Uterus (tissue), 3 donors: ENCODE measurements at regions not wholly inside any gene's neighbourhood (a gene's known extent, or its start where the extent isn't known, plus 50 kb on each side); places are given as distances from the start of the nearest gene placed in this dataset.

ENCODE experiments used
- DNase-seq, 2 donors: peaks; one replicate each; pipeline ENCODE4 v3.0.0-alpha.2; 2019 to 2020
- H3K27ac ChIP-seq, 2 donors: fragments of 200-600 bp; sonication (generic); 1 replicate in 1 of 2; 2 replicates in 1 of 2; pipeline ENCODE4 v1.5.1; 2016 to 2018
- H3K27me3 ChIP-seq, 2 donors: fragments of 200-600 bp; sonication (generic); one replicate each; pipeline ENCODE4 v1.5.1; 2018 to 2019; ENCODE audit warnings: control low read depth in 1 of 2
- H3K36me3 ChIP-seq, 2 donors: fragments of 200-600 bp; sonication (generic); one replicate each; pipeline ENCODE4 v1.5.1; 2019; ENCODE audit warnings: control low read depth in 1 of 2
- H3K4me1 ChIP-seq, 2 donors: fragments of 200-600 bp; sonication (generic); one replicate each; pipeline ENCODE4 v1.5.1; 2018 to 2019; ENCODE audit warnings: control low read depth in 1 of 2
- H3K4me3 ChIP-seq, 2 donors: fragments of 200-600 bp; sonication (generic); 1 replicate in 1 of 2; 2 replicates in 1 of 2; pipeline ENCODE4 v1.5.1; 2018 to 2019; ENCODE audit warnings: mild to moderate bottlenecking in 1 of 2
- H3K9me3 ChIP-seq, 2 donors: fragments of 200-600 bp; sonication (generic); one replicate each; pipeline ENCODE4 v1.5.1; 2019; ENCODE audit warnings: control low read depth in 1 of 2
- POLR2A ChIP-seq, 2 donors: fragments of 450-650 bp; IDR thresholded peaks; one replicate each; pipeline ENCODE4 v1.6.1; 2016; ENCODE audit warnings: antibody characterized with exemption in 2 of 2, mild to moderate bottlenecking in 1 of 2, moderate library complexity in 1 of 2
- intact Hi-C: fragments of 100-400 bp; cut with DNase I; formaldehyde crosslinking; loops from one replicate; pipeline ENCODE4 v1.15.1; 2023; ENCODE audit warnings: low total_unique reads
- TF ChIP-seq, protein P1 (sequence below), 4 experiments: fragments of 200-600 bp in 2 of 4; fragments of 450-650 bp in 2 of 4; sonication (generic) in 2 of 4; IDR thresholded peaks; one replicate each; pipeline ENCODE4 v1.5.1; 2016 to 2019; ENCODE audit warnings: antibody characterized with exemption in 4 of 4, mild to moderate bottlenecking in 2 of 4, moderate library complexity in 1 of 4
- donor health status: DM: yes; HTN: yes; CAD: no.

DNA sequence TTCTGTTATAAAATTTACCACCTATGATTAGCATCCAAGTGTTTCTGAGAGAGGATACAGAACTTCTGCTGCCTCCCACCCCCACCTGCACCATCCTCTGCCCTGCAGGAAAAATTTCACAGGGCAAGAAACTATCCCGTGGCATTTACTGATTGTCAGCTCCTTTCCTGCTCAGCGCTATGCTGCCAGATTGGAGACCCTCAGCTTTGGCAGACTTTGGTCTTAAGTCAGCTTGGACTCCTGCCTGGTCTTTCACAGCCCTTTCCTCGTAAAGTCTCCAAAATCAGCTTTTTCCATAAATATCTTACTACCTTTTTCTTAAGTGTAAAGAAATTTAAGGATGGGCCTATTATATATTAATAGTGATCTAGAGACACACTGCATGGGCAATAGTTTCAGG lies 239.9 kb upstream of the ADAMTS9 start:
- TF ChIP-seq POLR2A (IDR thresholded peaks at IDR 0.05) = no peak
- TF ChIP-seq, protein P1, sequence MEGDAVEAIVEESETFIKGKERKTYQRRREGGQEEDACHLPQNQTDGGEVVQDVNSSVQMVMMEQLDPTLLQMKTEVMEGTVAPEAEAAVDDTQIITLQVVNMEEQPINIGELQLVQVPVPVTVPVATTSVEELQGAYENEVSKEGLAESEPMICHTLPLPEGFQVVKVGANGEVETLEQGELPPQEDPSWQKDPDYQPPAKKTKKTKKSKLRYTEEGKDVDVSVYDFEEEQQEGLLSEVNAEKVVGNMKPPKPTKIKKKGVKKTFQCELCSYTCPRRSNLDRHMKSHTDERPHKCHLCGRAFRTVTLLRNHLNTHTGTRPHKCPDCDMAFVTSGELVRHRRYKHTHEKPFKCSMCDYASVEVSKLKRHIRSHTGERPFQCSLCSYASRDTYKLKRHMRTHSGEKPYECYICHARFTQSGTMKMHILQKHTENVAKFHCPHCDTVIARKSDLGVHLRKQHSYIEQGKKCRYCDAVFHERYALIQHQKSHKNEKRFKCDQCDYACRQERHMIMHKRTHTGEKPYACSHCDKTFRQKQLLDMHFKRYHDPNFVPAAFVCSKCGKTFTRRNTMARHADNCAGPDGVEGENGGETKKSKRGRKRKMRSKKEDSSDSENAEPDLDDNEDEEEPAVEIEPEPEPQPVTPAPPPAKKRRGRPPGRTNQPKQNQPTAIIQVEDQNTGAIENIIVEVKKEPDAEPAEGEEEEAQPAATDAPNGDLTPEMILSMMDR (IDR thresholded peaks at IDR 0.05) = no peak
- H3K27ac ChIP-seq = no peak overlapping the region
- no peaks in the 10 kb centered on the region for H3K4me1 ChIP-seq
- no peaks in the 10 kb centered on the region for H3K36me3 ChIP-seq
- no peaks in the 10 kb centered on the region for H3K9me3 ChIP-seq
- intact Hi-C loops = no loop called here
- H3K27me3 ChIP-seq = no peaks in the 10 kb centered on the region
- H3K4me3 ChIP-seq = no peak overlapping the region
- no peak for DNase-seq

DNA sequence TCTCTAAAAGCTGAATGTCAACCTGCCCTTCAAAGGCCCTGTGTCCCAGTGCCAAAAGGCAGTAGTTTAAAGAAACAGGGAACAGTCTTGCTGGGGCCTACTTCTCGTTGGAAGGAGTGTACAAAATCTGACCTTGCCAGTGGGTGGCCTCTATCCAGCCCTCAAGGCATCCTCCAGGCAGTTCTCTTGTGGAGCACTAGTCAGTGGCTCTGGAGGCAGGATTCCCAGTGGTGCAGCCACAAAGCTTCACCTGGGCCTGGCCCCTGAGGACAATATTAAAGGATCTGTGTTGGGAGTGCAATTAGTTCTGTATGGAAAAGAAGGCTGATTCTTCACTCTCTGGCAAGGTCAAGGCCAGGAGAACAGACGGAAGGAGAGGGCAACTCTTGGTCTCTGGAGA lies 237.8 kb upstream of the ADAMTS9 start:
- no peak overlapping the region for H3K27ac ChIP-seq

DNA sequence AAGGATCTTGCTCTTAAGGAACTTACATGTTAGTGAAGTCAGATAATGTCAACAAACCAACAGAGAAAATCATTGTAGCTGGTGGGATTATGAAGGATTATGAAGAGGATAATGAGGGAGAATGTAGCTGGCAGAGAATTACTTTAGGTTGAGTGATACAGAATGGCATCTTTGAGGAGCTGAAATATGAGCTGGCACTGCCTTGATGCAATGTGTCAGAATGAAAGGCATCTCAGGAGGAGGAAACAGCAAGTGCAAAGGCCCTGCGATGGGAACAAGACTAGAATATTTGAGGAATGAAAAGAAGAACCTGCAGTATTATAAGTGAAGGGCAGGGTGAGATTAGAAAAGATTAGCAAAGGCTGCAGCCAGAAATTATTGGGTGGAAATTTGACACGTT lies 237.2 kb upstream of the ADAMTS9 start:
- no peaks in the 10 kb centered on the region for H3K27me3 ChIP-seq
- no peak overlapping the region for H3K27ac ChIP-seq
- H3K4me3 ChIP-seq = no peak overlapping the region
- H3K4me1 ChIP-seq = no peaks in the 10 kb centered on the region
- intact Hi-C loops = no loop called here
- no peak for DNase-seq
- no peaks in the 10 kb centered on the region for H3K9me3 ChIP-seq
- no peaks in the 10 kb centered on the region for H3K36me3 ChIP-seq
- TF ChIP-seq POLR2A (IDR thresholded peaks at IDR 0.05) = no peak
- TF ChIP-seq, protein P1 (IDR thresholded peaks at IDR 0.05) = no peak

More for the DNA sequence above, 237.8 kb upstream of the ADAMTS9 start:
- Histone ChIP-seq H3K4me3 (no peak overlapping the region), H3K9me3 (no peaks in the 10 kb centered on the region), H3K36me3 (no peaks in the 10 kb centered on the region), H3K4me1 (no peaks in the 10 kb centered on the region), H3K27me3 (no peaks in the 10 kb centered on the region)
- intact Hi-C loops = no loop called here
- TF ChIP-seq POLR2A (IDR thresholded peaks at IDR 0.05) = no peak
- TF ChIP-seq, protein P1 (IDR thresholded peaks at IDR 0.05) = no peak
- DNase-seq = no peak

DNA sequence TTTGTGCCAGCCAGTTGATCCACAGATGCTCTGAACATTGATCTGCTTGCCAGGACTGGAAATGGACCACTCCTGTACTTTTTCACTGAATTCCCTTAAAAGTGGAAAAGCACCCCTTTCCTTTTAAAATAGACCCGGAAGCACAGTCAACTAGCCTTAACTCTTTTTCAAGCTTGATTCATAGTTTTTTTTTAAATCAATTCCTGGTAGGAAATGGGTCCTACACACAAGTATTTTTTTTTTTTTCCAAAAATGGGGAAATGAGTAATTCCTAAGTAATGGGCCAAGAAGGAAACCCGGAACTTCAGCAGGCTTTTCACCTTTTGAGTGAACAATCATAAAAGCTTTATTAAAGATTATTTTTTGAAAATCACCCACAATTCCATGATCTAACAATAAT lies 234.4 kb upstream of the ADAMTS9 start:
- no peaks in the 10 kb centered on the region for H3K9me3 ChIP-seq
- DNase-seq = no peak
- no peak for TF ChIP-seq POLR2A (IDR thresholded peaks at IDR 0.05)
- TF ChIP-seq, protein P1 (IDR thresholded peaks at IDR 0.05) = no peak
- H3K4me1 ChIP-seq = no peaks in the 10 kb centered on the region
- no peak overlapping the region for H3K4me3 ChIP-seq
- no peaks in the 10 kb centered on the region for H3K27me3 ChIP-seq
- no peaks in the 10 kb centered on the region for H3K36me3 ChIP-seq
- no peak overlapping the region for H3K27ac ChIP-seq
- intact Hi-C loops = no loop called here

DNA sequence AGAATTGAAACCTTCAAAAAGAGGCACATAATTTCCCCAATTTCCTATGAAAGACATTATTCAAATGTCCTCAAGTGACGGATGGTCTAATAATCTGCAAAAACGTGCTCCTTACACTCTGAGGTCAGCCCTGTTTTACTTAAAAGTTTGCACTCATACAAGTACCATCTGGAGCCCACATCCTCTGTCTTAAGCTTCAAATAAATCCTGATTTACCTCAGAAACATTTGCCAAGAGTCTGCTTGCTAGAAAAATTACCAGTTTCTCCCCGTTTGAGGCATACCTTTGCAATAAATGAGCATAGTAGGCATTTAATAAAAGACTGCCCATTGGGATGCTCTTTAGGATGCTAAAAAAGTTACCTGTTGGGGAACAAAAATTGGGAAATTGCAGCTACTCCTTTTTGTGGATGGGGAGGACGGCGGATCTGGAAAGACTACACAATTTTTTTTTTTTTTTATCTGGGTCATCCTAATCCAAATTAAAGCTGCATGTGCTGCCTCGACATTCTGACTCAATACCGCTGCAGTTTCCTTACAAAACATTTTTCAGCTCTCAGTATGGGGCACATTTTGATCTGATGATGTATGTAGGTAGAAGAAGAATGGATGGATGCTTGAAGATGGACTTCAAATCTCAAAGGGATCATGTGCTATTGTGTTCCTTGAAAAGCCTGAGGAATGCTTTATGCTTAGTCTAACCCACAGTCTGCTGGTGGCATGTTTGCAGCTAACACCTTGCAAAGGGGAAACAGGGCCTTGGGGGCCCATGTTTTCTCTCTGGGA lies 233.7 kb upstream of the ADAMTS9 start:
- TF ChIP-seq, protein P1 (IDR thresholded peaks at IDR 0.05) = no peak
- no peak for TF ChIP-seq POLR2A (IDR thresholded peaks at IDR 0.05)
- Histone ChIP-seq H3K9me3 (no peaks in the 10 kb centered on the region), H3K4me3 (no peak overlapping the region), H3K27me3 (no peaks in the 10 kb centered on the region), H3K36me3 (no peaks in the 10 kb centered on the region), H3K27ac (no peak overlapping the region), H3K4me1 (no peaks in the 10 kb centered on the region)
- no peak for DNase-seq
- intact Hi-C loops = no loop called here
